Middle frontal gyrus (tissue), 1 donor: ENCODE measurements at regions not wholly inside any gene's neighbourhood (a gene's known extent, or its start where the extent isn't known, plus 50 kb on each side); places are given as distances from the start of the nearest gene placed in this dataset.

Experiments
- DNase-seq: peaks from one replicate; pipeline ENCODE4 v3.0.0-alpha.2; 2015; ENCODE audit warnings: low spot score; ENCODE audit errors: extremely low spot score

GRCh38 chr2:235140801-235141081, 188.9 kb downstream of the SH3BP4 start:
- no peak for DNase-seq

DNA sequence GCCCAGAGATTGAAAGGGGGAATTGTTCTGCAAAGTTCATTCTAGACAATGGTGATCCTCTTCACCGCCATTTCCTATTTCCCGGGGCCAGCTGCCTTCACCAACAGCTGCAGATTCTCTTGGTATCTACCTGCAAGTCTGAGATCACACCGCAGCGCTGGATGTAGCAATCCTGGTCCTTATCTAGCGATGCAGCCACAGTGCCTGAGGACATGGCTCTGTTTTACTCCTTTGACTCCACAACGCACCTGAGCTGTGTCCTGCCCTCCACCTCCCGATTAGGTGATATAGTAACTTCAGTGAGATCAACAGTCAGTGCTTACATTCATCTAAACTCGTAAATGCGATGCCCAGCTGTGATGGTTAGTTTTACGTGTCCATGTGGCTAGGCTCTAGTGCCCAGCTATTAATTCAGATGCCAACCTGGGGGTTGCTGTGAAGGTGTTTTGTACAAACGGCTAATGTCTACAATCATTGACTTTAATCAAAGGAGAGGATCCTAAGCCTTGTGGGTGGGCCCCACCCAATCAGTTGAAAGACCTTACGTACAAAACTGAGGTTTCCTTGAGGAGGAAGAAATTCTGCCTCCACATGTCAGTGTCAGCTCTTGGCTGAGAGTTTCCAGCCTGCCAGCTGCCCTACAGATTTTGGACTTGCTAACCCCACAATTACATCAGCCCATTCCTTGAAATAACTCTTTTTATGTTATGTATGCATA, 189.8 kb downstream of the SH3BP4 start:
- DNase-seq = no peak

- DNase-seq = no peak
These were observed 190.8 kb downstream of the SH3BP4 start for GRCh38 chr2:235142601-235143000.

- DNase-seq = no peak
These were observed 192.0 kb downstream of the SH3BP4 start for GRCh38 chr2:235143789-235144188.

- DNase-seq = no peak
These were observed 192.5 kb downstream of the SH3BP4 start for GRCh38 chr2:235144291-235144690.

GRCh38 chr2:235146206-235146605, 194.4 kb downstream of the SH3BP4 start:
- no peak for DNase-seq

- no peak for DNase-seq
These were observed 195.2 kb downstream of the SH3BP4 start for GRCh38 chr2:235146871-235147565.

DNA sequence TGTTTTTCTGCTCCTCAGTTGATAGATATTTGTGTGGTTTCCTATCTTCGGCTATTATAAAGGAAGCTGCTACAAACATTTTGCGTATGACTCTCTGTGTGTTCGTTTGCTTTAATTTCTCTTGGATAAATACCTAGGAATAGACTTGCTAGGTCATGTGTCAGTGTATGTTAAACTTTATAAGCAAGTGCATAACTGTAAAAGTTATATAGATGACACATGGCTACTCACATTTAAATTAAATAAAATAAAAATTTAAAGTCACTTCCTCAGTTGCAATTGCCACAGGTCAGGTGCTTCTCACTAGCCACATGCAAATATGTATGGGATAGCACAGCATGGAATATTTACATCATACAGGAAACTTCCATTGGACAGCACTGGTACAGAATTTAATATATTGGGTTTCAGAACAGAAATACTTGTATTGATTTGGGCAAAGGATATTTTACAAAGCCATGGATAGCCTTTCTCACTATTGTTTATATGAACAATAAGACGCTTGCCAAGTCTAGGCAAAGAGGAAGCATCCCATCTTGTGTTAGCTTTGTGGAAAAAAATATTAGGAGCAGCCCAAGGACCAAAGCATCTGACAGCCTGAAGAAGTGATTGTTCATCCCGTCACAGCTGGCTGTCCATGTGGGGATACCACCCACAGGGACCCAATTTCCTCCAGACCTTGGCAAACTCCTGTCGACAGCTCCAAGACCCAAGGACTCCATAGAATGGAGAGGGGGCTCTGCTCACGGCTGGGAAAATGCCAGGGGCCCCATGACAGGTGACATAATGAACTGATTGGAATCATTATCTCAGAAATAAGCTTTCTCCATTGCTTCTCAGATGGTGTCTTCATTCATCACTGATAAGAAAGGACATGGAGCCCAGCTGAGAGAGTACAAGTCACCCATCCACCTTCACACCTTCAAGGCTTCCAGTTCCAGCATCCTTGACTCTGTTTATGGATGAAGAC, 196.7 kb downstream of the SH3BP4 start:
- DNase-seq = no peak

DNA sequence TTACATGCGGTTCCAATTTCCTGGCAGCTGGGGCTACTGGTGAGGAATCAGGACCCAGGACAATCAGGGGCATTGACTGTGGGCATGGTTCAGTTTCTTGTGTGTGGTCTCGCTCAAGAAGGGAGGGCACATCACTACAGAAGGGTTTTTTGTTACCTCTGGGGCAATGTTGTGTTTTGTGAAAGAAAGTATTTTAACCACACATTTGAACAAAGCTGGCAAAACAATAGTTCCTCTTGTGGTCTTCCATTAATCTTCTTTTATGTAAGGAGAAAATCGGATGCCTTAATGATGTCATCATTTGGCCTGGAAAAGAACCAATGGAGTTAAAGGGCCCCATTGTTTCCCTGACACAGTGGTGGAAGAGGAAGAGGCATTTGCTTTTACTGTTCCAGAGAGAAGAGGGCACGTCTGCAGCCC, 197.4 kb downstream of the SH3BP4 start:
- DNase-seq = peak; percentile 62

GRCh38 chr2:235149736-235150135, 197.9 kb downstream of the SH3BP4 start:
- DNase-seq = no peak

GRCh38 chr2:235151152-235151551, 199.3 kb downstream of the SH3BP4 start:
- DNase-seq = no peak

GRCh38 chr2:235155163-235155562, 203.3 kb downstream of the SH3BP4 start:
- no peak for DNase-seq

GRCh38 chr2:235156055-235156454, 204.2 kb downstream of the SH3BP4 start:
- DNase-seq = no peak

GRCh38 chr2:235157746-235158482, 206.1 kb downstream of the SH3BP4 start:
- no peak for DNase-seq

- DNase-seq = no peak
These were observed 208.5 kb downstream of the SH3BP4 start for GRCh38 chr2:235160281-235160810.

DNA sequence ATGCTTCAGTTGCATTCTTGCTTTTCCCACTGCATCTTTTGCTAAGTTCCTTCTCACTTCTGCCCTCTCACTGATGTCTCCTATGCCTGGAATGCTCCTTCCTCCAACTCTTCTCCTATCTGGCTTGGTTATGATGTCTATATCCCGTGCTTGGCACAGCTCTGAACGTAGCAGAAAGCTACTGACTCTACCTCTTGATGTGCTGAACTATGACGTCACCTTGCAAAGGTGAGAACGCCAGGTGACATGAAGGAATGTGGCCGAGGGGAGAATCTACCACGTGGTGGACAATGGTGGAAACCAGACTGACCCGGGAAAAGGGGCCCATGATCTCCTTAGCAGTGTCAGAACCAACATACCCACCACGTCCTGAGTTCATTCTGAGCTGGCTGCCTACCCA, 209.7 kb downstream of the SH3BP4 start:
- no peak for DNase-seq

DNA sequence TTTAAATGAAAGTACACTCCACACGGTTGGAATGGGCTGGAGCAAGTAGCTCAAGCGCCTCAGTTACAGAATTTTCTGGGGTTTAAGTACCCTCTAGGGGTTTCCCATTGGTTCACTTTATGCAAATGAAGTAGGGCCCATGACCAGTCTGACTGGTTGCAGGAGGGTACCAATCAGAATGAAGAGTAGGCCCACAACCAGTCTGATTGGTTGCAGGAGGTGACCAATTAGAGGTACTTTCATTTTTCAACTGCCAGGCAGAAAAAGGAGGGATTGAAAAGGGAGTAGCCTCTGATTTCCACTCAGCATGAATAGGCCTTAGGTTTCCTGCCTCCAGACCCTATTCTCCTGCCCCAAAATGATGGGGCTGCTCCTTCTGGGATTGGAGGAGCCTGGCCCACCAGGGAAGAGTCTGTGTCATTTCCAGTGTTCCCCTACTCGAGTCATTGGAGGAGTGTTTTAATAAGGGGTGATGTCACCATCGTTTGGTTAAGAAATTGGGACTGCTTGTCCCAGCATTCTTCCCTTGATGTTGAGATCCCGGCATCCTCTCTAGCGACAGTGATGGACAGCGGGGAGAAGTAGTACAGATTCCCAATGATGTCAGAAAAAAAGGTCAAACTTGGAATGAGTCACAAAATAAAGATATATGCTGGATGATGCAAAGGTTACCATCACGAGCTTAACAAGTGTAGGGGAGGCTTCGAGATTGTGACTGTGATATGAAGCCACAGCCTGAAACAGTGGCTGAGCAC, 210.4 kb downstream of the SH3BP4 start:
- no peak for DNase-seq

- no peak for DNase-seq
These were observed 211.0 kb downstream of the SH3BP4 start for GRCh38 chr2:235162837-235163197.

DNA sequence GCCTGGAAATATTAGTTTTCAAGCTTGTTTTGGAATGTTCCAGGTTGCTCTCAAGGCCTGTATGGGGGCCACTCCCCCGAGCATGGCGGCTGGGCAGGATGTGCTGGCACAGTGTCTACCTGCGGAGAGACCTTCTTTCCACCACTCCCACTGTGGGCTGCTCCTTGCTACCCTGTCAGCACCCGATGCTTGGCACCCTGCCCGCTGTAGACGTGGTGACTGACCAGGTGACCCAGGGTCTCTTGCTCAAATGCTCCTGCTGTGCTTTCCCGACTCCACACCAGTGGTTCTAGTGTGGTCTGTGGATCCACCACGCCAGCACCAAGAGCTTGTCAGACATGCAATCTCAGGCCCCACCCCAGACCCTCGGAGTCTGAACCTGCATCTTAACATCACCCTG, 213.3 kb downstream of the SH3BP4 start:
- DNase-seq = no peak

GRCh38 chr2:235165631-235166030, 213.8 kb downstream of the SH3BP4 start:
- DNase-seq = no peak
